Parathyroid adenoma (tissue), 2 donors: ENCODE measurements at regions not wholly inside any gene's neighbourhood (a gene's known extent, or its start where the extent isn't known, plus 50 kb on each side); places are given as distances from the start of the nearest gene placed in this dataset.

Source experiments
- H2AFZ ChIP-seq: fragments of 300-600 bp; sonication (generic); one replicate; pipeline ENCODE4 v1.7.0; 2017; ENCODE audit warnings: antibody characterized with exemption, mild to moderate bottlenecking
- H3K27ac ChIP-seq: fragments of 300-600 bp; sonication (generic); one replicate; pipeline ENCODE4 v1.7.0; 2017
- H3K27me3 ChIP-seq: fragments of 300-600 bp; sonication (generic); one replicate; pipeline ENCODE4 v1.7.0; 2017; ENCODE audit warnings: low read length; ENCODE audit not compliant: control insufficient read depth, insufficient read depth
- H3K36me3 ChIP-seq: fragments of 300-600 bp; sonication (generic); one replicate; pipeline ENCODE4 v1.7.0; 2017; ENCODE audit warnings: low read length; ENCODE audit not compliant: control insufficient read depth, insufficient read depth
- H3K4me1 ChIP-seq: fragments of 300-600 bp; sonication (generic); one replicate; pipeline ENCODE4 v1.7.0; 2017; ENCODE audit warnings: control low read depth
- H3K4me2 ChIP-seq: fragments of 300-600 bp; sonication (generic); one replicate; pipeline ENCODE4 v1.7.0; 2017; ENCODE audit warnings: low read length
- H3K4me3 ChIP-seq: fragments of 300-600 bp; sonication (generic); one replicate; pipeline ENCODE4 v1.7.0; 2017; ENCODE audit warnings: low read depth, low read length
- H3K79me2 ChIP-seq: fragments of 300-600 bp; sonication (generic); one replicate; pipeline ENCODE4 v1.7.0; 2017; ENCODE audit warnings: control low read depth
- H3K9ac ChIP-seq: fragments of 300-600 bp; sonication (generic); one replicate; pipeline ENCODE4 v1.7.0; 2017; ENCODE audit warnings: mild to moderate bottlenecking
- H3K9me3 ChIP-seq: fragments of 300-600 bp; sonication (generic); one replicate; pipeline ENCODE4 v1.7.0; 2017; ENCODE audit warnings: low read length; ENCODE audit not compliant: control insufficient read depth
- TF ChIP-seq, protein P1 (sequence below): fragments of 300-600 bp; sonication (generic); IDR thresholded peaks from one replicate; pipeline ENCODE4 v1.7.0; 2017; ENCODE audit warnings: antibody characterized with exemption, mild to moderate bottlenecking
- donor health status: primary hyperparathyroidism.

DNA sequence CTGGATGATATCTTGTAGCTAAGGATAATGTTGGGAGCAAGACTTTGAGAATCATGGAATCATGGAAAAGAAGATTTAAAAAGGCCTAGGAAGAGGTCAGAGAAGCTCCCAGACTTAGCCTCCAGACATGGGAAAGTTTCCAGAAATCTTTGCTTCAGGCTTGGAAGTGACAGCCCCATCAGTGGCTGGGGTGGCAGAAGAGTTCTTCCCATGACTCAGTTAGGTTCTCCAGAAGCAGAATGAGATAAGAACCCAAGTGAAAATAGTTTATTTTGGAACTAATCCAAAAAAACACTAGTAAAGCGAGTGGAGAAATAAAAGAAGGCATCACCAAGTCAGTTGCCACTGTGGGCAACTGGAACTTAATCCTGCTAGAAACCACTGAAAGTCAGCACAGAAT lies 506.9 kb downstream of the MID1IP1 start:
- Histone ChIP-seq H3K4me3 (no peak overlapping the region), H3K9me3 (no peaks in the 10 kb centered on the region), H3K36me3 (no peaks in the 10 kb centered on the region), H2AFZ (no peak overlapping the region), H3K27me3 (no peaks in the 10 kb centered on the region), H3K27ac (no peak overlapping the region), H3K4me1 (no peaks in the 10 kb centered on the region), H3K4me2 (no peak overlapping the region), H3K79me2 (no peaks in the 10 kb centered on the region), H3K9ac (no peak overlapping the region)
- TF ChIP-seq, protein P1, sequence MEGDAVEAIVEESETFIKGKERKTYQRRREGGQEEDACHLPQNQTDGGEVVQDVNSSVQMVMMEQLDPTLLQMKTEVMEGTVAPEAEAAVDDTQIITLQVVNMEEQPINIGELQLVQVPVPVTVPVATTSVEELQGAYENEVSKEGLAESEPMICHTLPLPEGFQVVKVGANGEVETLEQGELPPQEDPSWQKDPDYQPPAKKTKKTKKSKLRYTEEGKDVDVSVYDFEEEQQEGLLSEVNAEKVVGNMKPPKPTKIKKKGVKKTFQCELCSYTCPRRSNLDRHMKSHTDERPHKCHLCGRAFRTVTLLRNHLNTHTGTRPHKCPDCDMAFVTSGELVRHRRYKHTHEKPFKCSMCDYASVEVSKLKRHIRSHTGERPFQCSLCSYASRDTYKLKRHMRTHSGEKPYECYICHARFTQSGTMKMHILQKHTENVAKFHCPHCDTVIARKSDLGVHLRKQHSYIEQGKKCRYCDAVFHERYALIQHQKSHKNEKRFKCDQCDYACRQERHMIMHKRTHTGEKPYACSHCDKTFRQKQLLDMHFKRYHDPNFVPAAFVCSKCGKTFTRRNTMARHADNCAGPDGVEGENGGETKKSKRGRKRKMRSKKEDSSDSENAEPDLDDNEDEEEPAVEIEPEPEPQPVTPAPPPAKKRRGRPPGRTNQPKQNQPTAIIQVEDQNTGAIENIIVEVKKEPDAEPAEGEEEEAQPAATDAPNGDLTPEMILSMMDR = no peak

DNA sequence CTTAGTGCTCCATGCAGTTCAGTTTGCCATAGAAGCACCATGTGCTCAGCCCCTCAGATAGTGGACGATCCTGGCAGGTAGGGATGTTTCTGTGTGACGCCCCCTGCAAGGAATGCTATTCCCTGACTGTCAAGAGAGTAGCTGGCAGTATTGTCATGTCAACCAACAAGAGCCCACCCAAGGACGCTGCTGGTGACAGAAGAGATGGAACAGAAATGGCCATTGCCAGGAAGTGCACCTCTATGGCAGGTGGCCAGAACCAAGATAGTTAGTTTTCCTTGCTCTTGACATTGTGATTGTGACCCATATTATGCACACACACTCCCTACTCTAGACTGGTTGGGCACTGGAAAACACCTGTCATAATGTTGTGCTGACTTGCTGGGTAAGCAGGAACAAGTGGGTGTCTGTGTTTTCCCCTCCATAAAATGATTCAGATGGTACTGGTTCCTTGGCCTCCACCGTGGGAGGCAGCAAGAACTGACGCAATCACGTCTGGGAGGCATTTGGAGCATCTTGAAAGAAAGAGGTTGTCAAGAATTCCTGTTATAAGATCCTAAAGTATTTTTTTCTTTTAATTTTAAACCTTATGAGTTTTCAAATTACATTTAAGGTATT lies 507.9 kb downstream of the MID1IP1 start:
- Histone ChIP-seq H3K4me3 (no peak overlapping the region), H3K4me1 (no peaks in the 10 kb centered on the region), H3K79me2 (no peaks in the 10 kb centered on the region), H3K27me3 (no peaks in the 10 kb centered on the region), H2AFZ (peak overlapping the region; percentile 28), H3K36me3 (no peaks in the 10 kb centered on the region), H3K9me3 (no peaks in the 10 kb centered on the region), H3K4me2 (no peak overlapping the region), H3K9ac (no peak overlapping the region), H3K27ac (no peak overlapping the region)
- TF ChIP-seq, protein P1 = no peak

DNA sequence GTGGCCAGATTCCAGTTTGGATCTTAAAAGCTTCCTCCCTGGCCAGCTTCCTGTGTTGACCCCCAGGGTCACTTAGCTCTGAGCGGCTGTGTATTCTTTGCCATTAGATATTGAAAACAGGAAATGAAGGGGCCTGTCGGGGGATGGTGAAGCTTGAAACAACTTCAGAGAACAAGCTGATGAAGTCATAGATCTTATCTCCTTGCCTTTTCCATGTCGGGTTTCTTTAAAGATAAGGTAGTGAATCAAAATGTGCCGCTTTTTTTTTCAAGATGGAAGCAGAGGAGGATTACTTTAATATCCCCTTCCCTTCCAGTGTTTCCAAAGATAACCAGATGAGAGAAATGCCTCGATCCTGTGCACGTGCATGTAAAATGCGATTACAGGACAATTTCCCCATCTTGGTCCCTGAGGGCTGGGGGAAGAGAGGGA lies 508.5 kb downstream of the MID1IP1 start:
- TF ChIP-seq, protein P1 = no peak
- no peak overlapping the region for H3K4me2 ChIP-seq
- H2AFZ ChIP-seq = peak overlapping the region; percentile 28
- no peak overlapping the region for H3K9ac ChIP-seq
- no peaks in the 10 kb centered on the region for H3K36me3 ChIP-seq
- H3K4me1 ChIP-seq = no peaks in the 10 kb centered on the region
- H3K27me3 ChIP-seq = no peaks in the 10 kb centered on the region
- no peaks in the 10 kb centered on the region for H3K79me2 ChIP-seq
- H3K4me3 ChIP-seq = no peak overlapping the region
- no peak overlapping the region for H3K27ac ChIP-seq
- H3K9me3 ChIP-seq = no peaks in the 10 kb centered on the region

DNA sequence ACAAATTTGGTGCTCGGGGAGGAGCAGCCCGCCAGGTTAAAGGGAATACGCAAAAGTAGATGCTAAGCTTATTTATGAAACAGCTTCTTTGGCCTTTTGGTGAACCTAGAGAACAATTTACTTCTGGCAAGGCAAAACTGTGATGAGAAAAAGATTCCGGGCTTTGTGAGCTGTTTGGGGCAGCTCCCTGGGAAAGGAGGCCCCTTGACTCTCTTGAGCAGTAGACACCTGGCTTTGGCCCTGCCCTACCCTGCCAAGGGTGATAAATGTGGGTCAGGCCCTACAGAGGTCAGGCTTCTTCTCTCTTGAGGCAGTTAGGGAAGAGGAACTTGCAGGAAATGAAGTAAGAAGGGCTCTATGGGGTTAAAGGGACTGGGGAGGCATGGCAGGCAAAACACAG lies 509.6 kb downstream of the MID1IP1 start:
- no peak overlapping the region for H3K4me2 ChIP-seq
- H3K4me1 ChIP-seq = no peaks in the 10 kb centered on the region
- no peaks in the 10 kb centered on the region for H3K27me3 ChIP-seq
- no peak overlapping the region for H2AFZ ChIP-seq
- H3K36me3 ChIP-seq = no peaks in the 10 kb centered on the region
- H3K27ac ChIP-seq = no peak overlapping the region
- no peaks in the 10 kb centered on the region for H3K79me2 ChIP-seq
- H3K9me3 ChIP-seq = no peaks in the 10 kb centered on the region
- no peak overlapping the region for H3K4me3 ChIP-seq
- TF ChIP-seq, protein P1 = no peak
- H3K9ac ChIP-seq = no peak overlapping the region

DNA sequence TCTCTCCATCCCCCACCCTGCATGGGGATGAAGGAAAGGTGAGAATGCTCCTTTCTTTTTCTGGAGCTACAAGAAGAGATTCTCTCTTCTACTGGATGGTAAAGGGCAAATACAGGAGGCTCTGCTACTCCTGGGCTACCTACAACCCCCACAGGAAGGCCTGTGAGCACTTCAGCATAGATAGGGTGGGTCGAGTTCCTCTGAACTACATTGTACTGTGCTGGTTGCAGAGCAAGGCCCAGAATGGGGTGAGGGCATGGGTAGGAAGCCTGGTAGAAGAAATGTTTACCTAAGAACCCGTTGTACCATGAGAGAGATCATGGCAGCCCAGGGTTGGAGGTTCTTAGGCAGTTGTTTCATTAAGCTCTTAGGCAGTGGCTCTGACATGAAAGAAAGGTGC lies 510.4 kb downstream of the MID1IP1 start:
- TF ChIP-seq, protein P1 = no peak
- H3K4me3 ChIP-seq = no peak overlapping the region
- no peaks in the 10 kb centered on the region for H3K79me2 ChIP-seq

More for the DNA sequence above, 510.4 kb downstream of the MID1IP1 start:
- H3K27ac ChIP-seq = no peak overlapping the region
- no peak overlapping the region for H3K4me2 ChIP-seq
- H2AFZ ChIP-seq = no peak overlapping the region
- H3K9me3 ChIP-seq = no peaks in the 10 kb centered on the region
- no peaks in the 10 kb centered on the region for H3K27me3 ChIP-seq
- H3K9ac ChIP-seq = no peak overlapping the region
- H3K4me1 ChIP-seq = no peaks in the 10 kb centered on the region
- no peaks in the 10 kb centered on the region for H3K36me3 ChIP-seq
